Tibial artery (tissue), 4 donors: ENCODE measurements at regions not wholly inside any gene's neighbourhood (a gene's known extent, or its start where the extent isn't known, plus 50 kb on each side); places are given as distances from the start of the nearest gene placed in this dataset.
"Not testable (repeated sequence)": the region's sequence is repeated elsewhere in the genome, so short reads cannot be mapped to it uniquely, and the experiment has no call there.

ENCODE experiments used
- DNase-seq, 2 donors: peaks; one replicate each; pipeline ENCODE4 v3.0.0-alpha.2; 2019
- H3K27ac ChIP-seq, 2 donors: fragments of 200-600 bp; sonication (generic) in 1 of 2; 1 replicate in 1 of 2; 2 replicates in 1 of 2; pipeline ENCODE4 v1.5.1; 2018 to 2019; ENCODE audit warnings: mild to moderate bottlenecking in 1 of 2
- H3K27me3 ChIP-seq, 2 donors: fragments of 200-600 bp; sonication (generic) in 1 of 2; one replicate each; pipeline versions ENCODE4 v1.5.1 to v1.6.0; 2016 to 2019
- H3K36me3 ChIP-seq, 3 donors: fragments of 200-600 bp; sonication (generic) in 2 of 3; one replicate each; pipeline ENCODE4 v1.5.1; 2016 to 2019; ENCODE audit warnings: mild to moderate bottlenecking in 2 of 3
- H3K4me1 ChIP-seq, 4 donors: fragments of 200-600 bp; sonication (generic) in 2 of 4; 1 replicate in 3 of 4; 2 replicates in 1 of 4; pipeline ENCODE4 v1.5.1; 2016 to 2019
- H3K4me3 ChIP-seq, 2 donors: fragments of 200-600 bp; sonication (generic) in 1 of 2; 1 replicate in 1 of 2; 2 replicates in 1 of 2; pipeline ENCODE4 v1.5.1; 2018 to 2019; ENCODE audit warnings: mild to moderate bottlenecking in 2 of 2
- H3K9me3 ChIP-seq, 3 donors: fragments of 200-600 bp; sonication (generic) in 1 of 3; one replicate each; pipeline ENCODE4 v1.5.1; 2016 to 2019
- CTCF ChIP-seq, 2 experiments: fragments of 200-600 bp in 1 of 2; fragments of 450-650 bp in 1 of 2; IDR thresholded peaks; one replicate each; pipeline ENCODE4 v1.5.1; 2017 to 2019; ENCODE audit warnings: antibody characterized with exemption in 2 of 2, mild to moderate bottlenecking in 1 of 2, moderate library complexity in 1 of 2
- intact Hi-C: fragments of 100-400 bp; cut with DNase I; formaldehyde crosslinking; loops from one replicate; pipeline ENCODE4 v1.15.0; 2023; ENCODE audit warnings: low total_unique reads

GRCh38 chr2:39989888-39990287, 210.8 kb upstream of the THUMPD2 start:
- H3K27ac ChIP-seq = no peak overlapping the region
- intact Hi-C loops = no loop called here
- H3K4me3 ChIP-seq = no peak overlapping the region
- no peaks in the 10 kb centered on the region for H3K4me1 ChIP-seq
- no peaks in the 10 kb centered on the region for H3K27me3 ChIP-seq
- TF ChIP-seq CTCF (IDR thresholded peaks at IDR 0.05) = no peak
- H3K36me3 ChIP-seq = no peaks in the 10 kb centered on the region
- DNase-seq = no peak
- no peaks in the 10 kb centered on the region for H3K9me3 ChIP-seq

DNA sequence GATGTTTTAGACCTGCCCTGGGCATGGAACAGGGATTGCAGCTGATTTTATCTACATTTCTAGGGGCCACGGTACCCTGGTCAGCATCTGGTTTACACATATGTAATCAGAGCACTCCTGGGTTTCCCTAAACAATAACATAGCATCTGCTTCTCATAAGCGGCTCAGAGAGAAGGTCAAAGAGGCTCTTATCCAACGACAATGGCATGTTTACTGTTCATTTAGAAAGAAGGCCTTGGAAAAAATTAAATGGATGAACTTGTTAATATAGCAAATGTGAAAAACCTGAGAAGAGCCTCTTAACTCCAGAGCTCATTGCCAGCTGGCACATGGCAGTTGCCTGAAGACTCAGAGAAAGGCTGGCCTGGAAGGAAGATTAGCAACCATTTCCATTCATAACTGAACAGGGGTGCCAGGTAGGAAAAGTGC, 202.8 kb upstream of the THUMPD2 start:
- Histone ChIP-seq H3K4me1 (no peaks in the 10 kb centered on the region), H3K27ac (no peak overlapping the region), H3K36me3 (no peaks in the 10 kb centered on the region), H3K4me3 (no peak overlapping the region), H3K9me3 (no peaks in the 10 kb centered on the region), H3K27me3 (no peaks in the 10 kb centered on the region)
- DNase-seq = no peak
- intact Hi-C loops = no loop called here
- no peak for TF ChIP-seq CTCF (IDR thresholded peaks at IDR 0.05)

DNA sequence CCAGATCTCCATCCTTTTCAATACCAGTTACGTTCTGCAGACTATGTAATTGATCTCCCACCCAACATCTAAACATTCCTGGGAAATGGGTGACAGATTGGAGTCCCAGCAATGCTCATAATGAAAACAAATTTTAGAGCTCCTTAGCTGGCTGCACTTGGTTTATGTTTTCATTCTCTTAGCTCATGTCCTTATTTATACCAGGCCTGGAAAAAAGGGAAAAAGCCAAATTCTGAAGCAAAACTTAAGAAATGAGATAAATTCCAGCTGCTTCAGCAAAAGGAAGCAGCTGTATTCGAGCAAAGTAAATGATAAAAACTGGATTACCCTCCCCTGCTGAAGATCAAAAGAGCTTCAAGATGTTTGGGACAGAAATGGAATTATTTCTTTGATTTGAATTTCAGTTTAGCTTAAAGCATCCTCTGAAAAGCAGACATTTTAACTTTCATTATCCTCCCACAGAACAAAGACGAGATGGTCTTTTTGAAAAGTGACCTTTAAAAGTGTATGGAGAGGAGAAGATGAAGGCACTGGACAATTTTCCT, 196.5 kb upstream of the THUMPD2 start:
- Histone ChIP-seq H3K36me3 (no peaks in the 10 kb centered on the region), H3K27me3 (no peaks in the 10 kb centered on the region), H3K9me3 (no peaks in the 10 kb centered on the region), H3K4me3 (no peak overlapping the region), H3K27ac (no peak overlapping the region), H3K4me1 (no peaks in the 10 kb centered on the region)
- TF ChIP-seq CTCF (IDR thresholded peaks at IDR 0.05) = no peak
- intact Hi-C loops = no loop called here
- DNase-seq = no peak

DNA sequence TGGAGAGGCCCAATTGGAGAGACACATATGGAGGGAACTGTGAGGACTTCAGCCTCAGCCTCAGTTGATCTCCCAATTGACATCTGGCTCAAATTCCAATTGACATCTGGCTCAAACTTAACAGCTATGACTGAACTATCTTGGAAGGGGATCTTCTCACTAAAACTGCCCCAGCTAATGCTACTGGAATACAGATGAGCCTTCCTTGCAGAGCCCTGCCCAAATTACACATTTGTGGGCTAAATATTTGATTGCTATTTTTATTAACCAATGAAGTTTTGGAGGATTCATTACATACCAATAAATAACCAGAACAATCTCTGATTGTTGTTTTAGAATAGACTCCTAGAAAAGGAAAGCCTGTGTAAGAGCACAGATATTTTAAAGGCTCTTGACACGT, 189.0 kb upstream of the THUMPD2 start:
- H3K4me3 ChIP-seq = no peak overlapping the region
- no peak overlapping the region for H3K27ac ChIP-seq
- peaks cover 0 to 12% (median 7%) of the 10 kb centered on the region in 3 donors for H3K9me3 ChIP-seq
- TF ChIP-seq CTCF (IDR thresholded peaks at IDR 0.05) = no peak
- no peaks in the 10 kb centered on the region for H3K27me3 ChIP-seq
- no peak for DNase-seq
- intact Hi-C loops = no loop called here
- no peaks in the 10 kb centered on the region for H3K4me1 ChIP-seq
- H3K36me3 ChIP-seq = no peaks in the 10 kb centered on the region

DNA sequence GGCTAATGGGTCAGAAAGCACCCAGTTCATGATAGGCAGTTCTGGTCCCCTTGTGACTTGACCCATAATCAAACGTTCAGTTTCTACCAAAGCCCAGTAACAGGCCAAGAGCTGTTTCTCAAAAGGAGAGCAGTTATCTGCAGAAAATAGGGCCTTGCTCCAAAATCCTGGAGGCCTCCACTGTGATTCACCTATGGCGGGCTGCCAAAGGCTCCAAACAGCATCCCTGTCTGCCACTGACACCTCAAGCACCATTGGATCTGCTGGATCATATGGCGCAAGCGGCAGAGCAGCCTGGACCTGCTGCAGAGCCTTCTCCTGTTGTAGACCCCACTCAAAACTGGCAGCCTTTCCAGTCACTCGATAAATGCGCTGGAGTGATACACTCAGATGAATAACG, 181.6 kb upstream of the THUMPD2 start:
- H3K4me3 ChIP-seq, DNase-seq, intact Hi-C loops, H3K27ac ChIP-seq, H3K27me3 ChIP-seq, H3K36me3 ChIP-seq, H3K9me3 ChIP-seq, H3K4me1 ChIP-seq: not testable (repeated sequence)

DNA sequence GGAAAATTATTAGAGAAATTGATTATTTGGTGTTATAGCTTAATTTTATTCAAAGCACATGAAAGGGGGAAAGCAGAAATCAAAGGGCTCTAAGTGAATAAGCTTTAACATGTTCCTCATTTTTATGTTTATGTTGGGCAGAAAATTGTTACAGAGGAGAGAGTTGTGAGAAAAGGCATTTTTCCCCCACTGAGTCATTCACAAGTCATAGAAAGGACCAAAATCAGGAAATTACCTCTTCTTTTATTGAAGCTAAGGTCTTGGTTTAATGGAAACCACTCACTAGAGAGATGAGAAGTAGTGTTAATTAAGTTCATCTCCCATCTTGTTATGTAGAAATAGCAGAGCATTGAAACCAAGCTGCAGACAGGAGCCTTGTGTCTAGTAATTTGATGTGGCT, 175.3 kb upstream of the THUMPD2 start:
- no peak for TF ChIP-seq CTCF (IDR thresholded peaks at IDR 0.05)
- H3K4me1 ChIP-seq = no peaks in the 10 kb centered on the region
- no peak overlapping the region for H3K27ac ChIP-seq
- H3K27me3 ChIP-seq = no peaks in the 10 kb centered on the region
- no peak for DNase-seq
- intact Hi-C loops = no loop called here
- no peaks in the 10 kb centered on the region for H3K36me3 ChIP-seq
- no peaks in the 10 kb centered on the region for H3K9me3 ChIP-seq
- no peak overlapping the region for H3K4me3 ChIP-seq
